Epidermal melanocyte (primary cell): ENCODE measurements at regions not wholly inside any gene's neighbourhood (a gene's known extent, or its start where the extent isn't known, plus 50 kb on each side); places are given as distances from the start of the nearest gene placed in this dataset.
A peak's percentile ranks its signal among the peaks of the same experiment; 100 is the strongest.

Experiments used
- DNase-seq: peaks from one replicate; pipeline ENCODE4 v3.0.0; 2011; ENCODE audit warnings: low spot score; ENCODE audit not compliant: insufficient read length

- no peak for DNase-seq
Measured at GRCh38 chr12:97274386-97274785, 188.2 kb upstream of the RMST start.

GRCh38 chr12:97275256-97275655, 187.3 kb upstream of the RMST start:
- peak; percentile 36 for DNase-seq

GRCh38 chr12:97275728-97276590, 186.6 kb upstream of the RMST start:
- no peak for DNase-seq

GRCh38 chr12:97276661-97277429, 185.8 kb upstream of the RMST start:
- no peak for DNase-seq

- DNase-seq = no peak
Measured at GRCh38 chr12:97283297-97283696, 179.3 kb upstream of the RMST start.

GRCh38 chr12:97288531-97288930, 174.1 kb upstream of the RMST start:
- DNase-seq = no peak

GRCh38 chr12:97292588-97292987, 170.0 kb upstream of the RMST start:
- DNase-seq = no peak

GRCh38 chr12:97293541-97293940, 169.1 kb upstream of the RMST start:
- no peak for DNase-seq

- no peak for DNase-seq
Measured at GRCh38 chr12:97299847-97300246, 162.8 kb upstream of the RMST start.

GRCh38 chr12:97300431-97300830, 162.2 kb upstream of the RMST start:
- DNase-seq = no peak

GRCh38 chr12:97300891-97301290, 161.7 kb upstream of the RMST start:
- no peak for DNase-seq

GRCh38 chr12:97301576-97301975, 161.0 kb upstream of the RMST start:
- no peak for DNase-seq

- DNase-seq = no peak
Measured at GRCh38 chr12:97305651-97306050, 157.0 kb upstream of the RMST start.

GRCh38 chr12:97306147-97306546, 156.5 kb upstream of the RMST start:
- DNase-seq = no peak

- no peak for DNase-seq
Measured at GRCh38 chr12:97308576-97309198, 153.9 kb upstream of the RMST start.

- no peak for DNase-seq
Measured at GRCh38 chr12:97309921-97310320, 152.7 kb upstream of the RMST start.

- no peak for DNase-seq
Measured at GRCh38 chr12:97312570-97313135, 150.0 kb upstream of the RMST start.

- no peak for DNase-seq
Measured at GRCh38 chr12:97313471-97314190, 149.0 kb upstream of the RMST start.

GRCh38 chr12:97316321-97316720, 146.3 kb upstream of the RMST start:
- DNase-seq = no peak

GRCh38 chr12:97321621-97322020, 141.0 kb upstream of the RMST start:
- DNase-seq = no peak

- DNase-seq = no peak
Measured at GRCh38 chr12:97322388-97322787, 140.2 kb upstream of the RMST start.
